ENCODE measurements at regions not wholly inside any gene's neighbourhood (a gene's known extent, or its start where the extent isn't known, plus 50 kb on each side); places are given as distances from the start of the nearest gene placed in this dataset.
"Not testable (repeated sequence)": the region's sequence is repeated elsewhere in the genome, so short reads cannot be mapped to it uniquely, and the experiment has no call there.

DNA sequence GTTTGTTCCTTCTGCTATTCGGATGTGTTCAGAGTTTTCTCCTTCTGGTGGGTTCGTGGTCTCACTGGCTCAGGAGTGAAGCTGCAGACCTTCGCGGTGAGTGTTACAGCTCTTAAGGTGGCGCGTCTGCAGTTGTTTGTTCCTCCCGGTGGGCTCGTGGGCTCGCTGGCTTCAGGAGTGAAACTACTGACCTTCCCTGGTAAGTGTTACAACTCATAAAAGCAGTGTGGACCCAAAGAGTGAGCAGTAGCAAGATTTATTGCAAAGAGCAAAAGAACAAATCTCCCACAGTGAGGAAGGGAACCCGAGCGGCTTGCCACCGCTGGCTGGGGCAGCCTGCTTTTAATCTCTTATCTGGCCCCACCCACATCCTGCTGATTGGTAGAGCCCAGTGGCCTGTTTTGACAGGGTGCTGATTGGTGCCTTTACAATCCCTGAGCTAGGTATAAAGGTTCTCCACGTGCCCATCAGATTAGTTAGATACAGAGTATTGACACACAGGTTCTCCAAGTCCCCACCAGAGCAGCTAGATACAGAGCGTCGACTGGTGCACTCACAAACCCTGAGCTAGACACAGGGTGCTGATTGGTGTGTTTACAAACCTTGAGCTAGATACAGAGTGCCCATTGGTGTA is 160.7 kb downstream of the NR2F2 start:
- TF ChIP-seq TCF4 (CRISPR knock-in tag; IDR thresholded peaks at IDR 0.05; ENCODE audit: borderline replicate concordance); PPARA (CRISPR knock-in tag; IDR thresholded peaks at IDR 0.05; ENCODE audit: borderline replicate concordance); TSHZ2 (CRISPR knock-in tag; IDR thresholded peaks at IDR 0.05); ESRRG (CRISPR knock-in tag; IDR thresholded peaks at IDR 0.05); ZNF565 (CRISPR knock-in tag; conservative IDR thresholded peaks at IDR 0.05; ENCODE audit: low read depth); SNAI2 (CRISPR knock-in tag; IDR thresholded peaks at IDR 0.05); ZNF8 (CRISPR knock-in tag; IDR thresholded peaks at IDR 0.05): not testable (repeated sequence)
- TF ChIP-seq, protein P1, sequence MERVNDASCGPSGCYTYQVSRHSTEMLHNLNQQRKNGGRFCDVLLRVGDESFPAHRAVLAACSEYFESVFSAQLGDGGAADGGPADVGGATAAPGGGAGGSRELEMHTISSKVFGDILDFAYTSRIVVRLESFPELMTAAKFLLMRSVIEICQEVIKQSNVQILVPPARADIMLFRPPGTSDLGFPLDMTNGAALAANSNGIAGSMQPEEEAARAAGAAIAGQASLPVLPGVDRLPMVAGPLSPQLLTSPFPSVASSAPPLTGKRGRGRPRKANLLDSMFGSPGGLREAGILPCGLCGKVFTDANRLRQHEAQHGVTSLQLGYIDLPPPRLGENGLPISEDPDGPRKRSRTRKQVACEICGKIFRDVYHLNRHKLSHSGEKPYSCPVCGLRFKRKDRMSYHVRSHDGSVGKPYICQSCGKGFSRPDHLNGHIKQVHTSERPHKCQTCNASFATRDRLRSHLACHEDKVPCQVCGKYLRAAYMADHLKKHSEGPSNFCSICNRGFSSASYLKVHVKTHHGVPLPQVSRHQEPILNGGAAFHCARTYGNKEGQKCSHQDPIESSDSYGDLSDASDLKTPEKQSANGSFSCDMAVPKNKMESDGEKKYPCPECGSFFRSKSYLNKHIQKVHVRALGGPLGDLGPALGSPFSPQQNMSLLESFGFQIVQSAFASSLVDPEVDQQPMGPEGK (CRISPR knock-in tag; IDR thresholded peaks at IDR 0.05; ENCODE audit: borderline replicate concordance): not testable (repeated sequence)

All from SK-N-SH treated with all-trans-retinoic acid at 6 μM for 48 hours (cell line).